SU-DHL-6 (cell line): ENCODE measurements at regions not wholly inside any gene's neighbourhood (a gene's known extent, or its start where the extent isn't known, plus 50 kb on each side); places are given as distances from the start of the nearest gene placed in this dataset.

Experiments
- H2AFZ ChIP-seq: fragments of 200-600 bp; sonication (generic); 2 replicates; pipeline ENCODE4 v1.6.1; 2014; ENCODE audit warnings: low read depth, mild to moderate bottlenecking, moderate library complexity, mixed read lengths, antibody characterized with exemption, low read length; ENCODE audit not compliant: severe bottlenecking
- H3F3A ChIP-seq: fragments of 200-600 bp; shearing (Covaris generic); 2 replicates; pipeline ENCODE4 v1.6.0; 2016; ENCODE audit warnings: antibody characterized with exemption, mild to moderate bottlenecking; ENCODE audit not compliant: insufficient read depth
- H3K27ac ChIP-seq: fragments of 200-600 bp; sonication (generic); 2 replicates; pipeline ENCODE4 v1.5.1; 2016; ENCODE audit warnings: low read depth, mild to moderate bottlenecking, low read length, moderate library complexity, mixed read lengths
- H3K27me3 ChIP-seq: fragments of 200-600 bp; sonication (generic), shearing (Covaris generic); 2 replicates; pipeline ENCODE4 v1.6.0; 2014; ENCODE audit warnings: mild to moderate bottlenecking, low read length
- H3K36me3 ChIP-seq: fragments of 200-600 bp; sonication (generic); 2 replicates; pipeline ENCODE4 v1.6.1; 2014; ENCODE audit warnings: mild to moderate bottlenecking, low read length, mixed read lengths
- H3K4me2 ChIP-seq: fragments of 300-600, 200-600 bp; shearing (Covaris generic), sonication (generic); 2 replicates; pipeline ENCODE4 v1.6.0; 2014; ENCODE audit warnings: low read length, low read depth, mild to moderate bottlenecking; ENCODE audit not compliant: poor library complexity, severe bottlenecking
- H3K4me3 ChIP-seq: fragments of 200-600 bp; sonication (generic); 2 replicates; pipeline ENCODE4 v1.5.1; 2014; ENCODE audit warnings: antibody characterized with exemption, low read length, mild to moderate bottlenecking, mixed read lengths; ENCODE audit not compliant: insufficient read depth, poor library complexity, severe bottlenecking
- H3K79me2 ChIP-seq: fragments of 200-600 bp; sonication (generic); 2 replicates; pipeline ENCODE4 v1.6.1; 2014; ENCODE audit warnings: mild to moderate bottlenecking, low read length, moderate library complexity; ENCODE audit not compliant: insufficient read depth
- H3K9ac ChIP-seq: fragments of 200-600 bp; sonication (generic); 2 replicates; pipeline ENCODE4 v1.7.0; 2014; ENCODE audit warnings: mild to moderate bottlenecking, low read length
- H3K9me2 ChIP-seq: fragments of 200-600 bp; sonication (generic); replicated peaks from 2 replicates; pipeline ENCODE4 v1.6.1; 2014; ENCODE audit warnings: low read length; ENCODE audit not compliant: insufficient read depth
- H3K9me3 ChIP-seq: fragments of 200-600 bp; sonication (generic); 2 replicates; pipeline ENCODE4 v1.6.1; 2014; ENCODE audit warnings: low read length, mixed read lengths; ENCODE audit not compliant: insufficient read depth
- H4K20me1 ChIP-seq: fragments of 200-600 bp; sonication (generic); 2 replicates; pipeline ENCODE4 v1.6.1; 2014; ENCODE audit warnings: low read depth, mild to moderate bottlenecking, antibody characterized with exemption, low read length, moderate library complexity, mixed read lengths
- EZH2phosphoT487 ChIP-seq: fragments of 200-600 bp; sonication (generic), shearing (Covaris generic); conservative IDR thresholded peaks from 2 replicates; pipeline ENCODE4 v1.6.1; 2018; ENCODE audit warnings: mild to moderate bottlenecking, antibody characterized with exemption, low read length, moderate library complexity, mixed read lengths
- TF ChIP-seq, protein P1 (sequence below): fragments of 200-600 bp; sonication (generic); IDR thresholded peaks from one replicate; pipeline ENCODE4 v1.5.1; 2017; ENCODE audit warnings: antibody characterized with exemption, mild to moderate bottlenecking, low read length, moderate library complexity; ENCODE audit not compliant: insufficient read depth, poor library complexity, severe bottlenecking

DNA sequence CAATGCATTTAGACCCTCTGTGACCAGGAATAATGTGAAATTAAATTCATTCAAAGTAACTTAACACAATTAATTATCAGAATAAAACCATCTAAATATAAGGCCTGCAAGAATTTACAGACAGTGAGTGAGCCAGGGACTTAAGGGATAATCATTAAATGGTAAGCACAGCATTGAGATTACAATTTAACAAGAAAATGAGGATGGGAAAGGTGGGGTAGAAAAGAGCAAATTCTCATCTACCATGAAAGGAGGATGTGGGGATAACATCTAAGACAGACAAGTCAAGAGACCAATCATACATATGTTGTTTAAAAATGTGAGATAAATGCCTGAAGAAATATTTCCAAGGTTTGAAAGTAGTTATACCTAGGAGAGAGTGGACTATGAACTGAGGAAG is 259.3 kb upstream of the NT5C1B start:
- H3K9me2 ChIP-seq = no peaks in the 10 kb centered on the region
- H3K9me3 ChIP-seq = no peaks in the 10 kb centered on the region
- H3K4me2 ChIP-seq = no peak overlapping the region
- no peaks in the 10 kb centered on the region for H3K36me3 ChIP-seq
- H3K79me2 ChIP-seq = no peaks in the 10 kb centered on the region
- H3F3A ChIP-seq = no peaks in the 10 kb centered on the region
- TF ChIP-seq, protein P1, sequence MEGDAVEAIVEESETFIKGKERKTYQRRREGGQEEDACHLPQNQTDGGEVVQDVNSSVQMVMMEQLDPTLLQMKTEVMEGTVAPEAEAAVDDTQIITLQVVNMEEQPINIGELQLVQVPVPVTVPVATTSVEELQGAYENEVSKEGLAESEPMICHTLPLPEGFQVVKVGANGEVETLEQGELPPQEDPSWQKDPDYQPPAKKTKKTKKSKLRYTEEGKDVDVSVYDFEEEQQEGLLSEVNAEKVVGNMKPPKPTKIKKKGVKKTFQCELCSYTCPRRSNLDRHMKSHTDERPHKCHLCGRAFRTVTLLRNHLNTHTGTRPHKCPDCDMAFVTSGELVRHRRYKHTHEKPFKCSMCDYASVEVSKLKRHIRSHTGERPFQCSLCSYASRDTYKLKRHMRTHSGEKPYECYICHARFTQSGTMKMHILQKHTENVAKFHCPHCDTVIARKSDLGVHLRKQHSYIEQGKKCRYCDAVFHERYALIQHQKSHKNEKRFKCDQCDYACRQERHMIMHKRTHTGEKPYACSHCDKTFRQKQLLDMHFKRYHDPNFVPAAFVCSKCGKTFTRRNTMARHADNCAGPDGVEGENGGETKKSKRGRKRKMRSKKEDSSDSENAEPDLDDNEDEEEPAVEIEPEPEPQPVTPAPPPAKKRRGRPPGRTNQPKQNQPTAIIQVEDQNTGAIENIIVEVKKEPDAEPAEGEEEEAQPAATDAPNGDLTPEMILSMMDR = no peak
- TF ChIP-seq EZH2phosphoT487 = no peak
- no peaks in the 10 kb centered on the region for H3K27me3 ChIP-seq
- H4K20me1 ChIP-seq = no peaks in the 10 kb centered on the region
- H2AFZ ChIP-seq = no peak overlapping the region
- no peak overlapping the region for H3K4me3 ChIP-seq
- no peak overlapping the region for H3K9ac ChIP-seq
- H3K27ac ChIP-seq = no peak overlapping the region

DNA sequence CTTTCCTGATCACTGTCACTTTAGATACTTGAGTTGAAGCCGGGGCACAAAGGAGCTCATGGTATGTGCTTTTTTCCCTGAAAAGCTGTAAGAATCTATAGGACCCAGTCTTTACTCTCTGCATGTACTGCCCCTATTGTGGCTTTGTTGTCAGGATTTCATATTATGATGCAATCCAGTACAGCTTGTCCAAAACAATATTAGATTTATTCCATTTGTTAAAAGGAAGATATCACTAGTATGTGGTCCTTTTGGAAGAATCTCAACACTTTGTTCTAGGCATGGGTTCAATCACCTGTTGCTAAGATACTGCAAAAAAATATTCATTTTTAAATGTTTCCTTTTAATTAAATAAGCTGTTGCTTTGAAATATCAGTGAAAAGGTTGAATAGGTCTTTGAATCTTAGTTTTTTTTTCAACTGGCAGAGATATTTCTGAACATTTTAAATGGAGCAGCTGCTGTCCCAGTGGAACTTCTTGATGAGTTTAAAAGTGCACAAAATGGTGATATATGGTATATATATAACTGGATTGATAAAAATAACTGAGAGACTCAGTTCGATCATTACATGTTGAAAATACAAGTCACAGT is 256.6 kb upstream of the NT5C1B start:
- Histone ChIP-seq H3K4me2 (no peak overlapping the region), H3K36me3 (no peaks in the 10 kb centered on the region), H3K79me2 (no peaks in the 10 kb centered on the region), H2AFZ (no peak overlapping the region), H3K27ac (no peak overlapping the region), H3F3A (no peaks in the 10 kb centered on the region), H3K27me3 (no peaks in the 10 kb centered on the region), H3K9me2 (no peaks in the 10 kb centered on the region), H4K20me1 (no peaks in the 10 kb centered on the region), H3K9me3 (no peaks in the 10 kb centered on the region), H3K4me3 (no peak overlapping the region), H3K9ac (no peak overlapping the region)
- TF ChIP-seq, protein P1 = no peak
- no peak for TF ChIP-seq EZH2phosphoT487

DNA sequence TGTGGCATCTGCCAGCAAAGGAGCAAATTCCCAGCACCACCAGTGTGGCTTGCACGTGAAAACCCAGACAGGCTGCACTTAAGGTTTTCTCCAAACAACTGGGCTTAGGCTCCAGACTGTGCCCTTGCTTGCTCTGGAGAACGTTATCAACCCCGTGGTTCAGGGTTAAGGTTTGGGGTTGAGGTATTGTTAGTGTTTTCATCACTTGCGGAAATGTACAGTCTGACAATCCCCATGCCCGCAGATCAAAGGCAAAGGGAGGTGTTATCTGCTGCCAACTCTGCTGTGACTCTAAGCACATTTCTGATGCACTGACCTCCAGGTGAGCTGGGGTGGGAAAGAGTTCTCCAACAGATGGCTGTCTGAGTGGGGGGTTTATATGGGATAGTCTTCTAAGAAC is 253.5 kb upstream of the NT5C1B start:
- Histone ChIP-seq H3K9me2 (no peaks in the 10 kb centered on the region), H3K9me3 (no peaks in the 10 kb centered on the region), H3F3A (no peaks in the 10 kb centered on the region), H2AFZ (no peak overlapping the region), H3K9ac (no peak overlapping the region), H3K79me2 (no peaks in the 10 kb centered on the region), H4K20me1 (no peaks in the 10 kb centered on the region), H3K27me3 (no peaks in the 10 kb centered on the region), H3K4me3 (no peak overlapping the region), H3K36me3 (no peaks in the 10 kb centered on the region), H3K27ac (no peak overlapping the region), H3K4me2 (no peak overlapping the region)
- TF ChIP-seq EZH2phosphoT487 = no peak
- TF ChIP-seq, protein P1 = no peak
